OCI-LY7 (cell line): ENCODE measurements at regions not wholly inside any gene's neighbourhood (a gene's known extent, or its start where the extent isn't known, plus 50 kb on each side); places are given as distances from the start of the nearest gene placed in this dataset.

Experiments used
- BruUV-seq: library from RNA; stranded (reverse); fragments of 400-500 nt; replicated peaks from 2 replicates; lab custom pipeline; 2021; lab: Mats Ljungman, UMichigan
- CTCF ChIA-PET: fragments of 300-600 bp; sonication (Branson Sonifier 250); formaldehyde crosslinking; loops from one replicate; lab custom pipeline; 2022; ENCODE audit warnings: antibody characterized with exemption; ENCODE audit not compliant: unreplicated experiment; lab: Charles Lee
- POLR2A ChIA-PET: fragments of 300-600 bp; sonication (Branson Sonifier 250); formaldehyde crosslinking; loops from one replicate; lab custom pipeline; 2022; ENCODE audit warnings: antibody characterized with exemption; lab: Charles Lee
- DNase-seq: peaks from one replicate; pipeline ENCODE4 v3.0.0-alpha.2; 2015; ENCODE audit warnings: low spot score
- H2AFZ ChIP-seq: fragments of 200-600 bp; sonication (generic), shearing (Covaris generic); 2 replicates; pipeline ENCODE4 v1.6.1; 2014; ENCODE audit warnings: mild to moderate bottlenecking, antibody characterized with exemption, low read length, moderate library complexity
- H3K27ac ChIP-seq: fragments of 200-600 bp; sonication (generic); 2 replicates; pipeline ENCODE4 v1.5.1; 2014; ENCODE audit warnings: mixed run types, low read depth, mild to moderate bottlenecking, moderate library complexity, low read length, inconsistent platforms; ENCODE audit not compliant: poor library complexity, severe bottlenecking
- H3K36me3 ChIP-seq: fragments of 200-600 bp; sonication (generic); 2 replicates; pipeline ENCODE4 v1.6.1; 2014; ENCODE audit warnings: mild to moderate bottlenecking, antibody characterized with exemption, low read length, moderate library complexity, mixed read lengths; ENCODE audit not compliant: insufficient read depth
- H3K4me1 ChIP-seq: fragments of 200-600 bp; sonication (generic); 2 replicates; pipeline ENCODE4 v1.5.1; 2014; ENCODE audit warnings: mild to moderate bottlenecking, low read length; ENCODE audit not compliant: insufficient read depth, poor library complexity, severe bottlenecking
- H3K4me2 ChIP-seq: fragments of 200-600 bp; sonication (generic); 2 replicates; pipeline ENCODE4 v1.6.1; 2014; ENCODE audit warnings: mild to moderate bottlenecking, low read length
- H3K4me3 ChIP-seq: fragments of 200-600 bp; sonication (generic); 2 replicates; pipeline ENCODE4 v1.5.1; 2014; ENCODE audit warnings: mild to moderate bottlenecking, low read depth, low read length; ENCODE audit not compliant: poor library complexity, severe bottlenecking
- H3K79me2 ChIP-seq: fragments of 200-600 bp; sonication (generic); 2 replicates; pipeline ENCODE4 v1.6.1; 2016; ENCODE audit warnings: low read depth, mild to moderate bottlenecking, low read length, moderate library complexity, mixed read lengths; ENCODE audit not compliant: insufficient read depth
- H3K9me2 ChIP-seq: fragments of 200-600 bp; sonication (generic); 2 replicates; pipeline ENCODE4 v1.6.1; 2016; ENCODE audit warnings: mild to moderate bottlenecking, low read length, mixed read lengths; ENCODE audit not compliant: insufficient read depth
- H3K9me3 ChIP-seq: fragments of 200-600 bp; sonication (generic); 2 replicates; pipeline ENCODE4 v1.6.1; 2014; ENCODE audit warnings: mild to moderate bottlenecking, mixed run types, low read length, mixed read lengths
- H4K20me1 ChIP-seq: fragments of 200-600 bp; sonication (generic); 2 replicates; pipeline ENCODE4 v1.6.1; 2014; ENCODE audit warnings: mild to moderate bottlenecking, antibody characterized with exemption, low read length, moderate library complexity, mixed read lengths; ENCODE audit not compliant: insufficient read depth
- CTCF ChIP-seq: fragments of 200-600 bp; sonication (generic); conservative IDR thresholded peaks from 2 replicates; pipeline ENCODE4 v1.5.1; 2014; ENCODE audit warnings: mild to moderate bottlenecking, antibody characterized with exemption, low read length, moderate library complexity, mixed read lengths
- EZH2phosphoT487 ChIP-seq: fragments of 200-600 bp; sonication (generic); IDR thresholded peaks from 2 replicates; pipeline ENCODE4 v1.6.1; 2018; ENCODE audit warnings: low read depth, borderline replicate concordance, mild to moderate bottlenecking, mixed run types, antibody characterized with exemption, low read length, moderate library complexity, mixed read lengths
- intact Hi-C: fragments of 100-400 bp; cut with micrococcal nuclease; formaldehyde crosslinking; loops from one replicate; pipeline ENCODE4 v1.10.0; 2022; ENCODE audit not compliant: unreplicated experiment

- Histone ChIP-seq H3K4me2 (no peak overlapping the region), H3K27ac (no peak overlapping the region), H3K4me1 (no peaks in the 10 kb centered on the region), H3K79me2 (no peaks in the 10 kb centered on the region), H3K9me3 (no peaks in the 10 kb centered on the region), H3K9me2 (no peaks in the 10 kb centered on the region), H4K20me1 (no peaks in the 10 kb centered on the region), H3K4me3 (no peak overlapping the region), H2AFZ (no peak overlapping the region), H3K36me3 (no peaks in the 10 kb centered on the region)
- ChIA-PET POLR2A (no interaction called here), CTCF (no interaction called here)
- no peak for TF ChIP-seq EZH2phosphoT487
- no peak for TF ChIP-seq CTCF
- DNase-seq = no peak
- intact Hi-C loops = no loop called here
- BruUV-seq = no TSS peak
Observed at GRCh38 chr4:17098996-17099395, 200.6 kb upstream of the LDB2 start.

DNA sequence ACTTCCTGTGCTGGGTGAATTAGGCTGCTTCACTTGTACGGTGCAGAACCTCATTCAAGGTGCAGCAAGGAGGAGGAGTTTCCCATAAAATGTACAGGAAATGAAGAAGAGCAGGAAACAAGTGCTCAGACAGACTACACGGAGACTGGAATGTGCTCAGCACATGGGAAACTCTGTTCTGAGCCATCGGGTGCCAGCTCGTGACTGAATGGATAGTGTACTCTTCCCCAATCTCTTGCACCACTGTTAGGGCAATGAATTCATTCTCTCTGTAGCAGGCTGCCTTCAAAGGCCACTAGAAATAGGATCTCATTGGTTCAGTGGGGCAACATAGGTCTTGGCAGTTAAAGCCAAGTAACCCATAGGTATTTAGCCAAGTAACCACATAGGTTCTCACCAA is 200.0 kb upstream of the LDB2 start:
- Histone ChIP-seq H4K20me1 (no peaks in the 10 kb centered on the region), H3K9me3 (no peaks in the 10 kb centered on the region), H3K27ac (no peak overlapping the region), H3K79me2 (no peaks in the 10 kb centered on the region), H3K4me2 (no peak overlapping the region), H3K9me2 (no peaks in the 10 kb centered on the region), H3K4me1 (no peaks in the 10 kb centered on the region), H3K36me3 (no peaks in the 10 kb centered on the region), H2AFZ (no peak overlapping the region), H3K4me3 (no peak overlapping the region)
- TF ChIP-seq CTCF (no peak), EZH2phosphoT487 (no peak)
- POLR2A ChIA-PET = no interaction called here
- intact Hi-C loops = no loop called here
- CTCF ChIA-PET = no interaction called here
- DNase-seq = no peak
- BruUV-seq = no TSS peak

- TF ChIP-seq EZH2phosphoT487 (no peak), CTCF (no peak)
- H3K4me2 ChIP-seq = no peak overlapping the region
- intact Hi-C loops = no loop called here
- POLR2A ChIA-PET = interaction anchor here (0.7 kb wide), 1 partner anchor 769 kb away, joined by 4 read pairs; no protein-coding TSS in a partner anchor
- CTCF ChIA-PET = no interaction called here
- no peaks in the 10 kb centered on the region for H3K9me2 ChIP-seq
- no peaks in the 10 kb centered on the region for H4K20me1 ChIP-seq
- DNase-seq = no peak
- H3K79me2 ChIP-seq = no peaks in the 10 kb centered on the region
- no peak overlapping the region for H2AFZ ChIP-seq
- H3K36me3 ChIP-seq = no peaks in the 10 kb centered on the region
- H3K4me1 ChIP-seq = no peaks in the 10 kb centered on the region
- H3K27ac ChIP-seq = no peak overlapping the region
- no peaks in the 10 kb centered on the region for H3K9me3 ChIP-seq
- no peak overlapping the region for H3K4me3 ChIP-seq
- BruUV-seq = no TSS peak
Observed at GRCh38 chr4:17097362-17097761, 198.9 kb upstream of the LDB2 start.
